HCT116 (cell line): ENCODE measurements at regions not wholly inside any gene's neighbourhood (a gene's known extent, or its start where the extent isn't known, plus 50 kb on each side); places are given as distances from the start of the nearest gene placed in this dataset.

Source experiments
- ATAC-seq: fragments of 200-7000 bp; cut with Tn5 transposase; 2 replicates; pipeline ENCODE4 v1.9.1; 2020; ENCODE audit warnings: mild to moderate bottlenecking, moderate library complexity
- BruUV-seq: library from RNA; stranded (reverse); fragments of 400-500 nt; replicated peaks from 2 replicates; lab custom pipeline; 2021; lab: Mats Ljungman, UMichigan
- CTCF ChIA-PET: fragments of 300-600 bp; sonication (Branson Sonifier 250); formaldehyde crosslinking; loops from one replicate; lab custom pipeline; 2021; ENCODE audit warnings: antibody characterized with exemption; lab: Charles Lee
- POLR2A ChIA-PET: fragments of 300-600, 350-600 bp; sonication (Branson Sonifier 250); formaldehyde crosslinking; loops from one replicate; lab custom pipeline; 2021; ENCODE audit warnings: antibody characterized with exemption; lab: Charles Lee
- RAD21 ChIA-PET, 2 experiments: fragments of 300-600 bp; sonication (Branson Sonifier 250); formaldehyde crosslinking; loops; one replicate each; lab custom pipeline; 2023; ENCODE audit warnings: low total read pairs in 2 of 2; ENCODE audit not compliant: uncharacterized antibody in 2 of 2, unreplicated experiment in 2 of 2, low non-redundant PET in 1 of 2; lab: Charles Lee
- DNase-seq: peaks from one replicate; pipeline ENCODE4 v3.0.0-alpha.2; 2010; ENCODE audit warnings: low read depth, low spot score
- H2AFZ ChIP-seq: fragments of 200-600 bp; shearing (Covaris generic), sonication (generic); 2 replicates; pipeline ENCODE4 v1.6.1; 2017; ENCODE audit warnings: low read depth, mixed run types, mixed read lengths, antibody characterized with exemption, low read length; ENCODE audit not compliant: poor library complexity, severe bottlenecking
- H3K27ac ChIP-seq: 2 replicates; pipeline ENCODE4 v1.5.1; 2012; ENCODE audit warnings: low read depth, low read length
- H3K27me3 ChIP-seq: fragments of 200-600 bp; sonication (generic); 2 replicates; pipeline ENCODE4 v1.6.1; 2016; ENCODE audit warnings: mixed run types, low read length, mixed read lengths; ENCODE audit not compliant: insufficient read depth
- H3K36me3 ChIP-seq, 2 experiments: fragments of 200-500 bp in 1 of 2; fragments of 200-600 bp in 1 of 2; sonication (Bioruptor generic) in 1 of 2; sonication (generic) in 1 of 2; 2 replicates each; pipeline versions ENCODE4 v1.5.1 to v1.6.1; 2014 to 2016; ENCODE audit warnings: low read length in 2 of 2, inconsistent platforms in 1 of 2, mixed read lengths in 1 of 2, mixed run types in 1 of 2; ENCODE audit not compliant: insufficient read depth in 2 of 2, control insufficient read depth in 1 of 2
- H3K4me1 ChIP-seq, 2 experiments: fragments of 200-600 bp in 1 of 2; sonication (generic) in 1 of 2; 2 replicates each; pipeline versions ENCODE4 v1.5.1 to v1.6.1; 2012 to 2017; ENCODE audit warnings: low read length in 2 of 2, inconsistent platforms in 1 of 2, mild to moderate bottlenecking in 1 of 2, mixed read lengths in 1 of 2, mixed run types in 1 of 2, moderate library complexity in 1 of 2; ENCODE audit not compliant: insufficient read depth in 2 of 2, control insufficient read depth in 1 of 2
- H3K4me2 ChIP-seq: fragments of 200-600 bp; sonication (generic); 2 replicates; pipeline ENCODE4 v1.6.1; 2017; ENCODE audit warnings: mixed run types, low read length, mixed read lengths
- H3K4me3 ChIP-seq, 2 experiments: fragments of 200-600 bp in 1 of 2; sonication (generic) in 1 of 2; replicated peaks in 1 of 2; 2 replicates each; pipeline ENCODE4 v1.5.1; 2011 to 2016; ENCODE audit warnings: low read length in 2 of 2, control low read depth in 1 of 2, low read depth in 1 of 2, mild to moderate bottlenecking in 1 of 2, mixed read lengths in 1 of 2, mixed run types in 1 of 2
- H3K79me2 ChIP-seq: fragments of 200-600 bp; sonication (generic); 2 replicates; pipeline ENCODE4 v1.6.1; 2017; ENCODE audit warnings: mild to moderate bottlenecking, mixed run types, low read length, moderate library complexity, mixed read lengths; ENCODE audit not compliant: insufficient read depth
- H3K9ac ChIP-seq: fragments of 200-600 bp; sonication (generic); 2 replicates; pipeline ENCODE4 v1.6.1; 2016; ENCODE audit warnings: low read length, mixed read lengths
- H3K9me2 ChIP-seq: fragments of 200-600 bp; sonication (generic), shearing (Covaris generic); 2 replicates; pipeline ENCODE4 v1.6.1; 2017; ENCODE audit warnings: mixed run types, mild to moderate bottlenecking, moderate library complexity; ENCODE audit not compliant: insufficient read depth
- H3K9me3 ChIP-seq, 2 experiments: fragments of 200-500 bp in 1 of 2; fragments of 200-600 bp in 1 of 2; sonication (Bioruptor generic) in 1 of 2; sonication (generic) in 1 of 2; 2 replicates each; pipeline ENCODE4 v1.6.1; 2014 to 2017; ENCODE audit warnings: low read length in 2 of 2, mixed read lengths in 2 of 2, inconsistent platforms in 1 of 2, low read depth in 1 of 2, mild to moderate bottlenecking in 1 of 2, mixed run types in 1 of 2, moderate library complexity in 1 of 2; ENCODE audit not compliant: control insufficient read depth in 1 of 2, insufficient read depth in 1 of 2
- H4K20me1 ChIP-seq: fragments of 200-600 bp; sonication (generic), shearing (Covaris generic); 2 replicates; pipeline ENCODE4 v1.6.1; 2017; ENCODE audit warnings: mixed run types, mild to moderate bottlenecking, moderate library complexity; ENCODE audit not compliant: insufficient read depth
- CBX3 ChIP-seq: IDR thresholded peaks from 2 replicates; pipeline ENCODE4 v1.6.1; 2012; ENCODE audit warnings: low read depth
- ELF1 ChIP-seq: IDR thresholded peaks from 2 replicates; pipeline ENCODE4 v1.6.1; 2012; ENCODE audit warnings: low read depth, borderline replicate concordance
- EZH2 ChIP-seq: fragments of 200-600 bp; sonication (generic); IDR thresholded peaks from 2 replicates; pipeline ENCODE4 v1.6.1; 2017; ENCODE audit warnings: antibody characterized with exemption, mixed run types
- FOSL1 ChIP-seq: IDR thresholded peaks from 2 replicates; pipeline ENCODE4 v1.6.1; 2012; ENCODE audit warnings: low read depth
- POLR2A ChIP-seq: IDR thresholded peaks from 2 replicates; pipeline ENCODE4 v1.7.0; 2011; ENCODE audit warnings: borderline replicate concordance; ENCODE audit not compliant: insufficient read depth, insufficient read length; ENCODE audit errors: extremely low read depth
- SIN3A ChIP-seq: IDR thresholded peaks from 2 replicates; pipeline ENCODE4 v1.6.1; 2012; ENCODE audit warnings: low read depth
- SP1 ChIP-seq: IDR thresholded peaks from 2 replicates; pipeline ENCODE4 v1.6.1; 2012; ENCODE audit warnings: low read depth
- ZNF274 ChIP-seq: fragments of 200-500 bp; sonication (Bioruptor generic); IDR thresholded peaks from 2 replicates; pipeline ENCODE4 v1.6.1; 2014; ENCODE audit warnings: mild to moderate bottlenecking, low read depth, low read length, inconsistent platforms
- intact Hi-C: fragments of 100-400 bp; cut with micrococcal nuclease; formaldehyde crosslinking; loops from 2 replicates; pipeline ENCODE4 v1.10.0; 2022
- TF ChIP-seq, protein P1 (sequence below): IDR thresholded peaks from 2 replicates; pipeline ENCODE4 v1.6.1; 2012
- TF ChIP-seq, protein P2 (sequence below): IDR thresholded peaks from 2 replicates; pipeline ENCODE4 v1.6.1; 2012
- TF ChIP-seq, protein P3 (sequence below), 3 experiments: fragments of 200-600 bp in 1 of 3; sonication (generic) in 1 of 3; IDR thresholded peaks in 2 of 3; conservative IDR thresholded peaks in 1 of 3; 2 replicates each; pipeline ENCODE4 v1.5.1; 2012 to 2017; ENCODE audit warnings: low read depth in 2 of 3, low read length in 2 of 3, antibody characterized with exemption in 1 of 3, borderline replicate concordance in 1 of 3, control low read depth in 1 of 3, mild to moderate bottlenecking in 1 of 3, mixed read lengths in 1 of 3, mixed run types in 1 of 3, moderate library complexity in 1 of 3; ENCODE audit not compliant: insufficient read depth in 1 of 3
- TF ChIP-seq, protein P4 (sequence below): IDR thresholded peaks from 2 replicates; pipeline ENCODE4 v1.6.1; 2011; ENCODE audit warnings: mild to moderate bottlenecking, low read length, moderate library complexity; ENCODE audit not compliant: insufficient replicate concordance; ENCODE audit errors: extremely low read depth

DNA sequence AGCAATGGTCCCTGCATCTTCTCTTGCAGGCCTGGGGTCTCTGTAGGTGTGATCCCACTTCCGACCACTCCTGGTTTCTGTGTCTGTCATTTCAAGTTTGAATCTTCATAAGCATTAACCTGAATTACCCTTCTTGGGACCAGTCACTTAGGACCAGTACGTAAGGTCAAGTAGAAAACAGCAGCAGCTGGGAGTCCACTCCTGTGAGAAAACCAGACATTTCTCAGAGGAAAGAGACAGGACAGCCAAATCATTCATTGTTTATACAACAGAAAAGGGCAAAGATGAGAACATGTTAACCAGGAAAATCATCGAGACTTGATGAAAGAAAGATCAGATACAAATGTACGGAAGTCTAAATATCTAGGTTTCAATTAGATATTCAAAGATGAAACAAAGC lies 163.0 kb downstream of the MREG start:
- H3K27me3 ChIP-seq: no peaks in the 10 kb centered on the region
- RAD21 ChIA-PET: no interaction called here
- H3K9me3 ChIP-seq: no peaks in the 10 kb centered on the region
- intact Hi-C loops: no loop called here
- BruUV-seq: no TSS peak
- POLR2A ChIA-PET: no interaction called here
- no peaks in the 10 kb centered on the region for H3K4me1 ChIP-seq
- no peaks in the 10 kb centered on the region for H3K9me2 ChIP-seq
- CTCF ChIA-PET: no interaction called here
- ATAC-seq: no peak
- H2AFZ ChIP-seq: no peak overlapping the region
- H3K36me3 ChIP-seq: no peaks in the 10 kb centered on the region
- no peak for DNase-seq
- no peak overlapping the region for H3K4me2 ChIP-seq
- no peaks in the 10 kb centered on the region for H3K79me2 ChIP-seq
- H3K4me3 ChIP-seq: no peak overlapping the region
- H3K27ac ChIP-seq: no peak overlapping the region
- TF ChIP-seq, protein P1, sequence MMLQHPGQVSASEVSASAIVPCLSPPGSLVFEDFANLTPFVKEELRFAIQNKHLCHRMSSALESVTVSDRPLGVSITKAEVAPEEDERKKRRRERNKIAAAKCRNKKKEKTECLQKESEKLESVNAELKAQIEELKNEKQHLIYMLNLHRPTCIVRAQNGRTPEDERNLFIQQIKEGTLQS: no peak
- no peak for TF ChIP-seq ZNF274
- H3K9ac ChIP-seq: no peak overlapping the region
- no peaks in the 10 kb centered on the region for H4K20me1 ChIP-seq

DNA sequence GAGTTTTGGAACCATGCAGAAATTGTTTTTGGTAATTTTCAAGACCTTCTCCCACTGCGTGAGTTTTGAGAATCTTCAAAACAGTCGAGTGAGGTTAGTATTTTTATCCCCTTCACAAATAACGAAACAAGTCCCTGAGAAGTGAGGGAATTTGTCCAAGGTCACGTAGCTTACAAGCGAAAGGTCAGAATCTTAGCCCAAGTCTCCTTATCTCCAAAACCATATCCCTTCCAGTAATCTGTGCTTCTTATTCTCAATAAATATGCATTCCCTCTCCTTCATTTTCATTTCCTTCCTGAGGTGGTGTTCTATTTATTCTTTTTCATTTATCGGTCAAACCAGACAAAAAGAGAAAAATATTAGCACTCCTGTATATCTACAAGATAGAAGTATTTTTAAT lies 163.6 kb downstream of the MREG start:
- Histone ChIP-seq H3K4me1 (no peaks in the 10 kb centered on the region), H2AFZ (no peak overlapping the region), H3K4me2 (no peak overlapping the region), H3K79me2 (no peaks in the 10 kb centered on the region), H3K4me3 (no peak overlapping the region), H3K27me3 (no peaks in the 10 kb centered on the region), H3K9ac (no peak overlapping the region), H3K27ac (no peak overlapping the region), H3K9me2 (no peaks in the 10 kb centered on the region), H3K36me3 (no peaks in the 10 kb centered on the region), H3K9me3 (no peaks in the 10 kb centered on the region), H4K20me1 (no peaks in the 10 kb centered on the region)
- RAD21 ChIA-PET: no interaction called here
- BruUV-seq: no TSS peak
- ATAC-seq (no peak), DNase-seq (no peak)
- TF ChIP-seq, protein P2, sequence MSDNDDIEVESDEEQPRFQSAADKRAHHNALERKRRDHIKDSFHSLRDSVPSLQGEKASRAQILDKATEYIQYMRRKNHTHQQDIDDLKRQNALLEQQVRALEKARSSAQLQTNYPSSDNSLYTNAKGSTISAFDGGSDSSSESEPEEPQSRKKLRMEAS: no peak
- TF ChIP-seq SP1 (no peak), CBX3 (no peak), EZH2 (no peak), POLR2A (no peak), SIN3A (no peak), ELF1 (no peak), FOSL1 (no peak)
- TF ChIP-seq, protein P3, sequence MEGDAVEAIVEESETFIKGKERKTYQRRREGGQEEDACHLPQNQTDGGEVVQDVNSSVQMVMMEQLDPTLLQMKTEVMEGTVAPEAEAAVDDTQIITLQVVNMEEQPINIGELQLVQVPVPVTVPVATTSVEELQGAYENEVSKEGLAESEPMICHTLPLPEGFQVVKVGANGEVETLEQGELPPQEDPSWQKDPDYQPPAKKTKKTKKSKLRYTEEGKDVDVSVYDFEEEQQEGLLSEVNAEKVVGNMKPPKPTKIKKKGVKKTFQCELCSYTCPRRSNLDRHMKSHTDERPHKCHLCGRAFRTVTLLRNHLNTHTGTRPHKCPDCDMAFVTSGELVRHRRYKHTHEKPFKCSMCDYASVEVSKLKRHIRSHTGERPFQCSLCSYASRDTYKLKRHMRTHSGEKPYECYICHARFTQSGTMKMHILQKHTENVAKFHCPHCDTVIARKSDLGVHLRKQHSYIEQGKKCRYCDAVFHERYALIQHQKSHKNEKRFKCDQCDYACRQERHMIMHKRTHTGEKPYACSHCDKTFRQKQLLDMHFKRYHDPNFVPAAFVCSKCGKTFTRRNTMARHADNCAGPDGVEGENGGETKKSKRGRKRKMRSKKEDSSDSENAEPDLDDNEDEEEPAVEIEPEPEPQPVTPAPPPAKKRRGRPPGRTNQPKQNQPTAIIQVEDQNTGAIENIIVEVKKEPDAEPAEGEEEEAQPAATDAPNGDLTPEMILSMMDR (IDR thresholded peaks at IDR 0.05 in 2 of 3, conservative IDR thresholded peaks at IDR 0.05 in 1 of 3; ENCODE audit: borderline replicate concordance in 1 of 3, insufficient read depth in 1 of 3, low read depth in 2 of 3, low read length in 2 of 3): no peak
- TF ChIP-seq, protein P4, sequence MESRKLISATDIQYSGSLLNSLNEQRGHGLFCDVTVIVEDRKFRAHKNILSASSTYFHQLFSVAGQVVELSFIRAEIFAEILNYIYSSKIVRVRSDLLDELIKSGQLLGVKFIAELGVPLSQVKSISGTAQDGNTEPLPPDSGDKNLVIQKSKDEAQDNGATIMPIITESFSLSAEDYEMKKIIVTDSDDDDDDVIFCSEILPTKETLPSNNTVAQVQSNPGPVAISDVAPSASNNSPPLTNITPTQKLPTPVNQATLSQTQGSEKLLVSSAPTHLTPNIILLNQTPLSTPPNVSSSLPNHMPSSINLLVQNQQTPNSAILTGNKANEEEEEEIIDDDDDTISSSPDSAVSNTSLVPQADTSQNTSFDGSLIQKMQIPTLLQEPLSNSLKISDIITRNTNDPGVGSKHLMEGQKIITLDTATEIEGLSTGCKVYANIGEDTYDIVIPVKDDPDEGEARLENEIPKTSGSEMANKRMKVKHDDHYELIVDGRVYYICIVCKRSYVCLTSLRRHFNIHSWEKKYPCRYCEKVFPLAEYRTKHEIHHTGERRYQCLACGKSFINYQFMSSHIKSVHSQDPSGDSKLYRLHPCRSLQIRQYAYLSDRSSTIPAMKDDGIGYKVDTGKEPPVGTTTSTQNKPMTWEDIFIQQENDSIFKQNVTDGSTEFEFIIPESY: no peak
- intact Hi-C loops: no loop called here
- POLR2A ChIA-PET: no interaction called here
- CTCF ChIA-PET: no interaction called here
